ENCODE measurements at regions not wholly inside any gene's neighbourhood (a gene's known extent, or its start where the extent isn't known, plus 50 kb on each side); places are given as distances from the start of the nearest gene placed in this dataset.

DNA sequence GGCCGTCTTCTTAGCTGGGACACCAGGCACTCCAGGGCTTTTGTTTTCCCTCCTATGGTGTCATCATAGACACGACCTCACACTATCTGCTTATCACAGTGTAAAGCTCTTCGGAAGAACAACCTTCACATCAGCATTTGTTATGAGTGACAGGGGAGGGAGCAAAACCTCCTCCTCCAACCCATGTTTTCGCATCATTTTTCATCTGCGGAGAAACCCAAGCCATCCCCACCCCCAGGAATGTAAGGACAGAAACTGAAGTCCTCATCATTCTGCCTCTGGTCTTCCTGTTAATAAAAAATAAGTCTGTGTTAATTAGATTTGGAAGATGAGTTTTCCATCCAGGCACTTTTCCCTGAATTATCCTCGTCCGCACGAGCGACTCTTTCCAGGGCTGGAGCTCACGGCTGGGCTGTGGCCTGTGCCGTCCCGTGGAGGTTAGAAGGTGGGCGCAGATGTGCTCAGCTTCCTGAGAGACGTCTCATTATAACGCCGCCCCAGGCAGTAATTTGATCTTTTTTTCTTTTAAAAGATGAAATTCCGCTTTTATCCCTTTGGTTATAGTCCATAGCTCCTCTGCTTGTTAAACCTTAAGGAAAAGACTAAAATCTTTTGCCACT, 101.6 kb upstream of the TMEM18 start:
- DNase-seq, result no peak

DNA sequence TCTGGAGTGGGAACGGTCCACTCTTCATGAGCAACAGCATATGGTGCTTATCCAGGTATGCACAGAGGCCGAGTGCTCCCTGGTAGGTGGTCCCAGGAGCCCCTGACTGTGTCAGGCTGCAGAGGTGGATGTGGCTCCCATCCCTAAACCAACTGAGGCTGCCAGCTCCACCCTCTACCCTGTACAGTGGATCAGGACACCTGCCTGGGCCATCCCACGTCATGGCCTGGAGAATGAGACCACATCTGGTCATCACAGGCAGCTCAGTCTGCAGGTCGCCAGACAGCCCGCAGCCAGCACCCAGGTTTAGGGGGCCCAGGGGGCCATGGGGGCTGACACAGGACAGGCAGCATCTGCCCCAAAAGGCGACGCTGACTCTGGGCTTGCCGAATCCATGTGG, 100.3 kb upstream of the TMEM18 start:
- no peak for DNase-seq

DNA sequence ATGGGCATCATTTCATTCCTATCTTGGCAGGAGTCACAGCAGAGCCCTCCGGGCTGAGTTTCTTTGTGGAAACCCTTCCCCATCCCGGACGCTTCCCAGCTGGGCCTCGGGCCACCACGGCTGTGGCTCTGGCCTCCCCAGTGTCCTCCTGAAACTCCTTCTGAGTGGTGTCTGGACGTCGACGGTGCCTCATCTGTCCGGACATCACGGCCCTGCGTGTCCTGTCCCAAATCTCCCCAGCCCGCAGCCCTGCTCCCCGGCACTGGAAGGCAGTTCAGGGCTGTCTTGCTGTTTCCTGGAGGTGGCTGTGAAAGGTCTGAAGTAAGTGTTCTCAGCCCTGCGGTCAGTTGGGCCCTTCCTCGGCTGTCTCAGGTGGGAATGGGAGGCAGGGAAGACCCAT, 99.8 kb upstream of the TMEM18 start:
- DNase-seq, result no peak

DNA sequence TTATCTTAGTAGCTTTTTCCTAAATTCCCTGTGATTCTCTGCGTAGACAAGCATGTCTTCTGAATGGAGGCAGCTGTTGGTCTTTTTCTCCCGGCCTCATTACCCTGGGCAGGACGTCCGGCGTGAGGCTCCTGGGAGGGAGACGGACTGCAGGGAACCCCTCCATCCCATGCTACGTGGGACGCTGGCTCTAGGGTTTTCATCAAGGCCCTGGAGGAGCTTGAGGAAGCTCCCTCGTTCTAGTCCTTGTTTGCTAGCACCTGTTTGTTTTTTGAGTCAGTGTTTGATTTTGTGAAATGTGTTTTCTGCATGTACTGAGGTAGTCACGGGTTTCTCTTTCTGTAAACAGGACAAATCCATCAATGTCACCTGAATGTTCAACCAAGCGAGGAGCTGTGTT, 99.3 kb upstream of the TMEM18 start:
- no peak for DNase-seq

DNA sequence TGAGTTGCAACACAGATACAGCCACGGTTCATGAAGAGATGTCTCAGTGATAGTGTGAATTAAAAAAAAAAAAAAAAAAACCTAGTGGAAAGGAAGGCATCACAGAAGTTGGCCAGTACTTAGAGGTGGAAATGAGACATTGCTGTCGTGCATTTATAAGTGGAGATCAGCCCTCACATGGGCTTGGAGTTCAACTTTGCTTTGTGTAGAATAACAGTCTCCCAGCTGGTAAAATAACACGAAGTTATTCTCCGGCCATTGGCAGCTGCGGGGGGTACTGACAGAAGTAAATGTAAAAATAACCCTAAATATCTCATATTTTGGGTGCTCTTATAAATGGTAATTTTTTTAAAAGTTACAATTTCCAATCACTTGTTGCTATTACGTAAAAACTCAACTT, 98.8 kb upstream of the TMEM18 start:
- no peak for DNase-seq

DNA sequence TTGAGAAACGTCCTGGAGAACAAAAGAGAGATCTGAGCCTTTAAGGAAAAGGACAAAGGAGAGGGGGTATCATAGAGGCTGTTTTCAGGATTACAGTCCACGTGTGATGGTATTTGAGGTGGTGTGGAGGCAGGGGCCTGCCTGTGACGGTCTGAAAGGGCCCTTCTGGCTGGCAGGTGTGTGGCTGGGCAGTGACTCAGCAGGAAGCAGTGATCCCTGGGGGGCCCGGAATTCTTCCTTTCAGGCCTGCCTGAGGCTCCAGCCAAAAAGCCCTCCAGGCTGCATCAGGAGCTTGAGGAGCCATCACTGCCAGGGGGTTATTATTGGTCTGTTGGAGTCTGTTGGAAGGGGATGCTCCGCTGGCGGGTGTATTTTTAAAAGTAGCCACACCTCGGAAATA, 97.2 kb upstream of the TMEM18 start:
- DNase-seq, result no peak

DNA sequence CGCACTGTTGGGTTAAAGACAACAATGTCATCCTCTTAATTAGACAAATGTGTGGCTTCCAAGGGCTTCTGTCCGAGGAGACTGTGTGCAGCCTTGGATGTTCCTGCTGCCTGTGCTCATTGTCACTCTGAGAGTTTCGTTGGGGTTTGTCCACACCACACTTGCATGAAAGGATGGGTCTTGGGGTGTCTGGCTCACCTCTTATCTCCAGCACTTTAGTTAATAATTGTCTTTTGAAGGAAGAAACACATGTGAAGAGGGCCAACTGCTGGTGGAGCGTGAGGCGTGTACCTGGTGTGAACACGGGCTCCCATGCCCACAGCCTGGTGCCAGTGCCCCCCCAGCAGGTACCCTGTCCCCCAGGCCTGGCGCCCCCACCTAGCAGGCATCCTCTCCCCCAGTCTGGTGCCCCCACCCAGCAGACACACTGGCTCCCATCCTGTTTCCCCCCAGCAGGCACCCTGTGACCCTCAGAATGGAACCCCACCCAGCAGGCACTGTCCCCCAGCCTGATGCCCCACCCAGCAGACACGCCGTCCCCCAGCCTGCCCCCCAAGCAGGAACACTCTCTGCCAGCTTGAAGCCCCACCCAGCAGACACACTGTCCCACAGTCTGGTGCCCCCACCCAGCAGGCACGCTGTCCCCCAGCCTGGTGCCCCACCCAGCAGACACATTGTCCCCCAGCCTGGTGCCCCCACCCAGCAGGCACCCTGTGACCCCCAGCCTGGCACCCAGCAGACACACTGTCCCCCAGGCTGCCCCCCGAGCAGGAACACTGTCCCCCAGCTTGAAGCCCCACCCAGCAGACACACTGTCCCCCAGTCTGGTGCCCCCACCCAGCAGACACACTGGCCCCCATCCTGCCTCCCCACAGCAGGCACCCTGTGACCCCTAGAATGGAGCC, 96.3 kb upstream of the TMEM18 start:
- DNase-seq, result no peak

DNA sequence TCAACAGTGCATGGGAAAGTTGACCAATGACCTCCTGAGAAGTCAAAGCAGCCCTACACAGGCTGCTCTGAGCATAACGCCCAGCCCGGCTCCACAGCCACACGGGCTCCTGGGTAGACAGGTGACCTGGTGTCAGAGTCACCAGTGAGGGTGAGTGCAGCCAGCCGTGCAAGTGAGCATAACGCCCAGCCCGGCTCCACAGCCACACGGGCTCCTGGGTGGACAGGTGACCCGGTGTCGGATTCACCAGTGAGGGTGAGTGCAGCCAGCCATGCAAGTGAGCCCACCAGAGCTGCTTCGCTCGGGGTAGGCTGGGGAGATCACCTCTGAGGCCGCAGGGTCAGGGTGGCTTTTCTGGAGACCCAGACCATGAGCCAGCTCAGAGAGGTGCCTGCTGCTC, 94.3 kb upstream of the TMEM18 start:
- no peak for DNase-seq

DNA sequence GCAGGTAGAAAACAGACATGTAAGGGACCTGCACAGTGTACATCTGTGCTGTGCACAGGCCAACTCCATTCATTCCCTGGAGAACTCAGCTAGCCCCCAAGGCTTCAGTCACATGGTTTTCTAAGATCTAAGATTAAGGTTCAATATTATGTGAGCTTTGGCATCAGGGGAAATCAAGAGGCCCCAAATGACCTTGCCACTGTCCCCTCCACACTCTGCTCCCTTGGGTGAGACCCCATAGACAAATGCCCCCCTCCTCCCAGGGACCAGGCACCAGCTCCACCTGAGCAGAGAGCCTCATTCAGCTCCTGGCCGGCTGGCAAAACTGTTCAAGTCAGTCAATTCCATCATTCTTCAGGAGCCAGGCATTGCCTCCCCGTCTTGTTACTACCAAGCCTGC, 93.6 kb upstream of the TMEM18 start:
- DNase-seq, result no peak

DNA sequence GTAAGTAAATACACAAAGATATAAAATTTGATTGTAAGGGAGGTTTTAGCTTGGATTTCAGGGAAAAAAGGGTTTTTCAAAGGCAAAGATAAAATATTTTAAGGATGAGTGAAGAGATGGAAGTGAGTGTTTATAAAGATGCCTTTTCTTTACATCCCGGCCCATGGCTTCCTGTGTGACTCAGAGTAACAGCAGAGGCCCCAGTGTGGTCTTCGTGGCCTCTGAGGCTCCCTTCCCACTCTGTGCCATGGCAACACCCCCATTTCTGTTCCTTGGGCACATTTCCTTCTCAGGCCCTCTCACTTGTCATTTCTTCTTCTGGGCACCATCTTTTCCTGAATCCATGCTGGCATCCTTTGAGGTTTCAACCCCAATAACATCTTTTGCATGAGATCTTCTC, 92.6 kb upstream of the TMEM18 start:
- no peak for DNase-seq

DNA sequence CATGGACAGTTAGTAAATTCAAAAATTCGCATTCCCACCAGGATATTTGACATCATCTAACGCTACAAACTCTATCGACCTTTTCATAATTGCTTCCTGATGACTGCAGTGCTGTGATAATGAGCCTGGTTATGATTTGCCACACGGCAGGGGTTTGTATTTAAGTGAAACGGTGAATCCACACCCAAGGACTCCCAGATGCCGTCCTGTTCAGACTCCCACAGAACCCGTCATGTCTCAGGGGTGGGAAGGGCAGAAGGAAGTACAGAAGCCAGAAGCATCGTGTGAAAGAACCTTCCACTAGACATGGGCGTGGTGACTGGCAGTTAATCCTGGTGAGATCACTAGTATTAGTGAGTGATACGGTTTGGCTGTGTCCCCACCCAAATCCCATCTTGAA, 91.2 kb upstream of the TMEM18 start:
- no peak for DNase-seq

DNA sequence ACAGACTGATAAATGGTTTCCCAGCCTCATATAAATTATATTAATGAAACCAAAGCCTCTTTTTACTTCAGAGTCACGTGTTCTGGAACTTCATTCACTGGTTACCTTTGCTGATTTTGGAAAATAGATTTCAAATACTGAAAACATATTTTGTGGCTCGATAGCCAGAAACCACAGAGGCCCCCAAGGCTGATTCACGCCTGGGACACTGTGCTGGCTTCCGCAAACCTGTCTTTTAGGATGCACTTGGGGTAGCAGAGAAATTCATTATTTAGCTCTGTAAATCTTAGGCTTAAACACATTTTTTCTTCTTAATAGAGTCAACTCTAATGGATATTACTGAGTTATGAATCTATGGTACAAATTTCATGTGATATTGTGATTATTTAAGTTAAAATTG, 90.7 kb upstream of the TMEM18 start:
- no peak for DNase-seq

DNA sequence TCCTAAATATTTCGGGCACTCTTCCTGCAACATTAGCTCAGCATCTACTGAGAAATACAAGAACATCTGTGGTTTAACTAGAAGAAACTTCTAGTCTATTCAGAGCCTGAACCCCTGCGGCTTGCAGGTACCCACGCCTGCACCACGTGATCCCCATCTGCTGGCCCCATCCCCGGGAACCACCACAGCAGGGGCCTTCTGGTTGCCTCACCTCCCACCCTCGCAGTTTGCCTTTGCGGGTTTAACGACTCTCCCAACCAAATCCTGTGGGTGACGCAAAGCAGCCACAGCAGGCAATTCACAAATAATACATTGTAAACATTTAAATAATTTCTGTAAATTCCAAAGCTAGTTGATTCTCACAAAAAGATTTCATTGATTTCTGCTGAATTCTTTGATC, 90.2 kb upstream of the TMEM18 start:
- no peak for DNase-seq

DNA sequence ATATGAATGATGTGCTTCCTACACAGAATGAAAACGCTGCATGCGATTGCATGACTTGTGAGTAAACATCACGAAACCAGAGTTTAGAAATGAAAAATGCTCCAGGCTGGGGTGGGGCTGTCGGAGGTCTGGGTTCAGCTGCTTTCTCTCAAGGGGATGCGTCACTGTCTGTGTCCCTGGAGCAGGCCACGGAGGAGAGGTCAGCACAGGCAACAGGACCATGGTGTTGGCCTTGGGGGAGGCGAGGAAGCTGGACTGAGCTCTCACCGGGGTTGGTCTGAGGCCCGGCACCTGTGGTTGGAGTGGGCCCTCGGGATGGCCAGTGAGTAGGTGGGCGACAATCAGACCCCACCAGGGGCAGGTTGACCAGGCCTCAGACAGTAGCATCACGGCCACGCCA, 89.0 kb upstream of the TMEM18 start:
- no peak for DNase-seq

DNA sequence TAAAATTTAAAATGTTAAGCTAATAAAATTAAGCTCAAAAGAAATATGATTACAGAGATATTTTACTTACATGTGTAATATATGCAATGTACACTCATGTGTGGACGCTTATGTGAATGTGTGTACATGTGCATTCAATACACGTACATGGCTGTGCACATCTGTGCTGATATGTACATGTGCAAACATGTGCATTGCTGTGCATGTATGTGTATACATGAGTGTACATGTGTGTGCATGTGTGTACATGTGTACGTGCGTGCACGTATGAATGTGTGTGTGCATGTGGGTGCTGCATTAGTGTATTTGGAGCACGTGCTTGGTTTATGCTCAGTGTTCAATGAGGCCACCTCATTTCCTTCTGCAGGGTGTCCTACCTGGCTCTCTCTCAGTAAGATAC, 88.2 kb upstream of the TMEM18 start:
- no peak for DNase-seq

DNA sequence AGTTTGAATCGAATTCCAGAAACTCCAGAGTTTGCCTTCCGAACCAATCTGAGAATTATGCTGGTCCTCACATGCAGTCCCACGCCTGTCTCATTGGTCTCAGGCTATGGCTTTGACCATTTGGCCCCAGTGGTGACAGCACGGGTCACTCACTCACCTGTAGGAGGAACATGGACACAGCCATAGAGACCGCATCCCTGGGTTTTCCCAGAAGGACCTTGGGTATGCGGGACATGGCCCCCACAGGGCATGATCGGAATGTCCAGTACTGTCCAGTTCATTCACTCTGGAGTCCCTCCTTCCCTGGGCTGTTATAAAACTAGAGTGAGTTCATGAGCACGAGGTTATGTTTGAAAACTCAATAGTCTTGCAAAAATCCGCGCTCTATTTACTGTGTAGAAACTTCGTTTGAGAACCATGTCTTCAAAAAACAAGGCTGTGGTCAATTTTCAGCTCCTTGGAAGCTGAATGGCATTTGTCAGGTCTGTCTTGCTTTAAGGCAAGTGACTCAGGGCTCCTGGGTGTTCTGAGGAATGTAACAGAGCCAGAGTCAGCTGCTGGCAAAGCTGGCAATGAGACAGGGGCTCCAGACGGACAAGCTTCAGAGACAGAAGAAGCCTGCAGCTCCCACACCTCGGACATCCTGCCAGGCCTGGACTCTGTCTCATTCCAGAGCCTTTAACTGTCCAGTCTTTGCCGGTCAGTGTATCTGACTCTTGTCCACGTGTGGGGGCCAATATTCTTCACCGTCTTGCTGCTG, 86.7 kb upstream of the TMEM18 start:
- no peak for DNase-seq

DNA sequence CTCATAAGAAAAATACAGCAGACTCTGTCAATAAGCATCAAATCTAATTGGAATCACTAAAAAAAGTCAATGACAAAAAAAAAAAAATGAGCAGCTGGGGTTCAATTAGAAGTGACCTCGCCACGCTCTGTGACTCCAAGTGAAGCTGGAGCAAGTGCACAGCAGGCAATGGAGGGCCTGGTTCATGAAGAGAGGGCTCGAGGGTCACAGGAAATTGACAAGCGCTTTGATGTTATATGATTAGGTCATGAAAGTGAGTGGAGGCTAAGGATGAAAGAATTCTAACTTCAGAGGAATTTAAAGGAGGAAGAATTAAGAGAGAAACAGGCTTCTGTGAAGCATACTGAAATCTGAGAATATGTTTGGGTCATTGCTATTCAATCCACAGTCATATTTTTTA, 85.4 kb upstream of the TMEM18 start:
- no peak for DNase-seq

DNA sequence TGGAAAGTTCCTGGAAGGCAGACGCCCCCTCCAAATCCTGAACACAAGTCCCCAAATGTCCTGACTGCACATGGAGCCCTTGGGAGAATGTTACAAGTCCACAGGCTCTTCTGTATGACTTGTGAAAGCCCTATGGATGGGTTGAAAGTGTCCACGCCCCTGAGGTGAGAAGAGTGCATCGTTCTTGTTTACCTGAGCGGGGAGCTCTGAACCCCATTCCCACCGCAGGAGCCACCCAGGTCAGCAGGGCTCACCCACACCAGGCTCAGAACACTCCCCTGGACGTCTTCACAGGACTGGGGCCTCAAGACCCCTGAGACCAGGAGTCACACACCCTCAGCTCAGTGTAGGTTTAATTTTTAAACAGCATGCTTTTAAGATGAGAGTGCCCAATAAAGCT, 84.2 kb upstream of the TMEM18 start:
- DNase-seq, result no peak

DNA sequence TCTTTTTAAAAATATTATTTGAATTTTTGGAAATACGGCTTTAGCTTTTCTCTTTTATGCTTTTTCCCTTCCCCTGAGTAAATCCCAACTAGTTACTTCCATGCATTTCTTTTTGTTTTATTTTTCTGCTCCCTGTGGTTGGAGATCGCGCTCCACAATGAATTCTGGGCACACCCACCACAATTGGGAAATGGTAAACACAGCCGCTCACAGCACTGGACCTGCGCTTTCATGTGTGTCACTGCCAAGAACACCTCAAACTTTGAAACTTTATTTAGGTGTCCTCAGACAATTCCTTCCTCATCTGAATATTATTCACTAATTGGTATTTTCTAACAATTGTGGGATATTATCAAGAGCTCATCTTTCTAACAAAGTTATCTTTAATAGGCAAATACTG, 82.8 kb upstream of the TMEM18 start:
- DNase-seq, result no peak

DNA sequence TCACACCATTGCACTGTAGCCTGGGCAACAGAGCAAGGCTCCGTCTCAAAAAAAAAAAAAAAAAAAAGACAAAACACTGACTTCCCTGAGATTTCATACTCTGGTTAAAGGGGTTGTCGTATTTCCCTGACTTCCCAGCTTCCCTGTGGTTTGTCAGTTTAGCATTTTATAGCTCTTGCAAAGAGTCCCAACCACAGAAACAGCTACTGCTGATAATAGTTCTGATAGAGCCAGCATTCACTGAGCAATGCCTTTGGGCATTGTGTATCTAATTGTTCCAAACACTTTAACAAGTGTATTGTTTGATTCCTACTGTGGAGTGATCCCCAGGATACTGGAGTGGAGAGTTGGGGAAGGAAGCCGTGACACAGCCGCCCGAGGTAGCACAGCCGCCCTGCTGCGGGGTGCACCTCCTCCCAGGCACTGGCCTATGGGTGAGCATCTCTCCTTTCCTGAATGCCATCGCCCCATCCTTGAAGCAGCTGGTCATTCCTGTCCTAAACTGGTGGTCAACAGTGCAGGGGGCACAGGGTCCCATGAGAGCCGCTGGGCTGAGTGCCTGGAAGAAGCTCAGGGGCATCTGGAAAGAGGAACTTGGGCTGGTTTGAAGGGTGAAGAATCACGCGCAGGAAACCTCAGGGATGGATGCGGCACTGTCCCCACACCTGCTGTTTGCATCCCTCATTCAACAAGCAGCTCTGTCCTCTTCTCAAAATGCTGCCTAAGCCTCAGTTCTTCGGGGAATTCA, 81.0 kb upstream of the TMEM18 start:
- DNase-seq, result no peak

DNA sequence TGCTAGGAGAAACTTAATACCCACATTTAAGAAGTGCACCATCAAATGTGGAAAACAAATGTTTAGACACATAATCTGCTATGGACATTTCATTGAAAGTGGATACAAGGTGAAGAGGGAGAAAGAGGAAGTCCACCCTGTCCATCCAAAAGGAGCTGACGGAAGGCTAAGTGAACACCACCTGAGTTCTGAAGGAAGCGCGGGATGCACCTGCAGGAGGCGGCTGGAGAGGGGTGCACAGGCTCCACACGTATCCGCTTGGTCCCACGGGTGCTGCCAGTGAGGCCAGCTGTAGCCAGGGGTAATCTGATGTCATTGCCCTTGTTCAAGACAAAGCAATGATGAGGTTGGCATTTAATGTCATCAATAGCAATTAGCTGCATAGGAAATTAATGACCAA, 75.9 kb upstream of the TMEM18 start:
- DNase-seq, result no peak

DNA sequence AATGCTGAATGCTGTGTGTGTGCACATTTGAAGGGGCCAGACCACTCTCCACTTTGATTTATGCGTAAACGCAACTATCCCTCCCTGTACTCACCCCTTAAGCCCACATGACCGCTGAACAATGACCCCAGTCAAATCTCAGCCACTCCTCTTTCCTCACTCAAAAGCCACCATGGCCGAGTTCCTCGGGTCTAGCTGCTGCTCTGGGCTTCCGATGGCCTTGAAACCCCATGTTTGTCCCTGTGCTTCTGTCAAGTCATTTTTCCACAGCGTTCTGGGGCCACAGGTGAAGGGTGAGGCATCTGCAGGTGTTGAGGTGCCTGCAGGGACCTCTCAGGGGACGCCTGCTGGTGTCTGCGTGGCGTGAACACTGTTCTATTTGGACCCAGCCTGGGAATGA, 74.3 kb upstream of the TMEM18 start:
- DNase-seq, result no peak

DNA sequence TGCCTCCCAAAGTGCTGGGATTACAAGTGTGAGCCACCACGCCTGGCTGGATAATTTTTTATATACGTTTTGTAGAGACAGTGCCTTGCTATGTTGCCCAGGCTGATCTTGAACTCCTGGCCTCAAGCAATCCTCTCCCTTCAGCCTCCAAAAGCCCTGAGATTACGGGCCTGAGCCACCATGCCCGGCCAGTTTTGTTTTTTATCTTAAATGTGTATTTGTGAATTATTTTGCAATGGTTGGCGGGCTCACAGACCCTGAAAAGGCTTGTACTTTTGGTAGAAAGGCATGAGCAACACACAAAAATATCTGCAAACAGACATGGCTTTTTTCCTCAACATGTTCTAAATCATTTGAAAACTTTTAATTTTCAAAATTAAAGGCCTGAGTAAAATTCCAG, 73.4 kb upstream of the TMEM18 start:
- DNase-seq, result no peak
